Ishikawa (cell line): ENCODE measurements at regions not wholly inside any gene's neighbourhood (a gene's known extent, or its start where the extent isn't known, plus 50 kb on each side); places are given as distances from the start of the nearest gene placed in this dataset.

Experiments
- CEBPB ChIP-seq: IDR thresholded peaks from 2 replicates; pipeline ENCODE4 v1.6.1; 2012
- CREB1 ChIP-seq: IDR thresholded peaks from 2 replicates; pipeline ENCODE4 v1.6.1; 2012; ENCODE audit warnings: low read depth
- EGR1 ChIP-seq: IDR thresholded peaks from 2 replicates; pipeline ENCODE4 v1.6.1; 2012
- EP300 ChIP-seq: IDR thresholded peaks from 2 replicates; pipeline ENCODE4 v1.6.1; 2012; ENCODE audit warnings: borderline replicate concordance
- FOXM1 ChIP-seq: IDR thresholded peaks from 2 replicates; pipeline ENCODE4 v1.6.1; 2012; ENCODE audit warnings: low read depth, borderline replicate concordance
- NFIC ChIP-seq: IDR thresholded peaks from 2 replicates; pipeline ENCODE4 v1.6.1; 2012
- RAD21 ChIP-seq: IDR thresholded peaks from 2 replicates; pipeline ENCODE4 v1.6.1; 2012; ENCODE audit warnings: low read depth
- TAF1 ChIP-seq: IDR thresholded peaks from 2 replicates; pipeline ENCODE4 v1.6.1; 2012; ENCODE audit warnings: low read depth, mild to moderate bottlenecking
- TCF12 ChIP-seq: IDR thresholded peaks from 2 replicates; pipeline ENCODE4 v1.6.1; 2012; ENCODE audit warnings: low read depth
- TEAD4 ChIP-seq: IDR thresholded peaks from 2 replicates; pipeline ENCODE4 v1.6.1; 2012
- YY1 ChIP-seq: IDR thresholded peaks from 2 replicates; pipeline ENCODE4 v1.6.1; 2012; ENCODE audit warnings: low read depth
- ZBTB7A ChIP-seq: IDR thresholded peaks from 2 replicates; pipeline ENCODE4 v1.6.1; 2012; ENCODE audit warnings: low read depth
- TF ChIP-seq, protein P1 (sequence below): IDR thresholded peaks from 2 replicates; pipeline ENCODE4 v1.6.1; 2012
- TF ChIP-seq, protein P2 (sequence below): IDR thresholded peaks from 2 replicates; pipeline ENCODE4 v1.6.1; 2012; ENCODE audit warnings: low read depth, mild to moderate bottlenecking
- TF ChIP-seq, protein P3 (sequence below): IDR thresholded peaks from 2 replicates; pipeline ENCODE4 v1.6.1; 2012

DNA sequence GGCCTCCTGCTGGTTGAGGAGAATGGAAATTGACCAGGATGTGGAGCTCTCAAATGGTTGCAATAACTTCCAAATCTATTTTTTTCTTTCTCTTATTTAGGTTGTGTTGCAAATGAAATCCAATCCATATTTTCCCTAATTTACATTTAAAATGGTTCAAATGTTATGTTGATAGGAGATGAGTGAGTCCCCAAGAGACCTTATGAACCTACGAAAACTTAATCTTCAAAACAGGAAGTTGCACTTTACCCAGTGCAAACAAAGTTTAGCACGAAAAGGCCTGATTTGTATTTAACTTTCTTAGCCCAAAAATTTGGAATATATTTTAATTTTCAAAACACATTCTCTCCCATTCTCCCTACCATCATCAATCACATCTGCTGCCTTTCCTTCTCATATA lies 59.3 kb upstream of the NDP start:
- no peak for TF ChIP-seq CEBPB
- no peak for TF ChIP-seq NFIC
- TF ChIP-seq TEAD4: no peak
- TF ChIP-seq EGR1: no peak
- TF ChIP-seq, protein P1, sequence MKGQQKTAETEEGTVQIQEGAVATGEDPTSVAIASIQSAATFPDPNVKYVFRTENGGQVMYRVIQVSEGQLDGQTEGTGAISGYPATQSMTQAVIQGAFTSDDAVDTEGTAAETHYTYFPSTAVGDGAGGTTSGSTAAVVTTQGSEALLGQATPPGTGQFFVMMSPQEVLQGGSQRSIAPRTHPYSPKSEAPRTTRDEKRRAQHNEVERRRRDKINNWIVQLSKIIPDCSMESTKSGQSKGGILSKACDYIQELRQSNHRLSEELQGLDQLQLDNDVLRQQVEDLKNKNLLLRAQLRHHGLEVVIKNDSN: no peak
- TF ChIP-seq FOXM1: no peak
- TF ChIP-seq, protein P2, sequence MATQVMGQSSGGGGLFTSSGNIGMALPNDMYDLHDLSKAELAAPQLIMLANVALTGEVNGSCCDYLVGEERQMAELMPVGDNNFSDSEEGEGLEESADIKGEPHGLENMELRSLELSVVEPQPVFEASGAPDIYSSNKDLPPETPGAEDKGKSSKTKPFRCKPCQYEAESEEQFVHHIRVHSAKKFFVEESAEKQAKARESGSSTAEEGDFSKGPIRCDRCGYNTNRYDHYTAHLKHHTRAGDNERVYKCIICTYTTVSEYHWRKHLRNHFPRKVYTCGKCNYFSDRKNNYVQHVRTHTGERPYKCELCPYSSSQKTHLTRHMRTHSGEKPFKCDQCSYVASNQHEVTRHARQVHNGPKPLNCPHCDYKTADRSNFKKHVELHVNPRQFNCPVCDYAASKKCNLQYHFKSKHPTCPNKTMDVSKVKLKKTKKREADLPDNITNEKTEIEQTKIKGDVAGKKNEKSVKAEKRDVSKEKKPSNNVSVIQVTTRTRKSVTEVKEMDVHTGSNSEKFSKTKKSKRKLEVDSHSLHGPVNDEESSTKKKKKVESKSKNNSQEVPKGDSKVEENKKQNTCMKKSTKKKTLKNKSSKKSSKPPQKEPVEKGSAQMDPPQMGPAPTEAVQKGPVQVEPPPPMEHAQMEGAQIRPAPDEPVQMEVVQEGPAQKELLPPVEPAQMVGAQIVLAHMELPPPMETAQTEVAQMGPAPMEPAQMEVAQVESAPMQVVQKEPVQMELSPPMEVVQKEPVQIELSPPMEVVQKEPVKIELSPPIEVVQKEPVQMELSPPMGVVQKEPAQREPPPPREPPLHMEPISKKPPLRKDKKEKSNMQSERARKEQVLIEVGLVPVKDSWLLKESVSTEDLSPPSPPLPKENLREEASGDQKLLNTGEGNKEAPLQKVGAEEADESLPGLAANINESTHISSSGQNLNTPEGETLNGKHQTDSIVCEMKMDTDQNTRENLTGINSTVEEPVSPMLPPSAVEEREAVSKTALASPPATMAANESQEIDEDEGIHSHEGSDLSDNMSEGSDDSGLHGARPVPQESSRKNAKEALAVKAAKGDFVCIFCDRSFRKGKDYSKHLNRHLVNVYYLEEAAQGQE: no peak
- no peak for TF ChIP-seq CREB1
- no peak for TF ChIP-seq TAF1
- TF ChIP-seq ZBTB7A: no peak
- TF ChIP-seq, protein P3, sequence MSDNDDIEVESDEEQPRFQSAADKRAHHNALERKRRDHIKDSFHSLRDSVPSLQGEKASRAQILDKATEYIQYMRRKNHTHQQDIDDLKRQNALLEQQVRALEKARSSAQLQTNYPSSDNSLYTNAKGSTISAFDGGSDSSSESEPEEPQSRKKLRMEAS: no peak

DNA sequence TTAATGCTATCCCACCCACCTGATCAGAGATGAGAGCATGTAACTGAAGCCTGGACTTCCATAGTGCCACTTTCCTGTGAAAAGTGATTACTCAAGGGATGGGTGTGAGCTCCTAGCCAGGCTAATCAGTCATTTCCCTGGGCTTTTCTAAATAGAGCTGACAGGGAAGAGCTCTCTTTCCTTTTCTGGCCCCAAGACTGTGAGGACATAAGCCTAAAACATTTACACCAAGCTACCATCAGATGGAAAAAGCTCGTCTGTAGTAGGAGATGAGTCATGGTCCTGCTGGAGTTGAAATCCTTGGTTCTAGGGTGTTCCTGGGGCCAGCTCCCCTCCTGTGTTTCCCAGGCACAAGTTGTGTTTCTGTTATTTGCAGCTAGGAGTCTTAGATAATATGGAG lies 52.4 kb upstream of the NDP start:
- TF ChIP-seq NFIC: no peak
- no peak for TF ChIP-seq RAD21
- TF ChIP-seq TAF1: no peak
- no peak for TF ChIP-seq CREB1
- no peak for TF ChIP-seq YY1
- TF ChIP-seq CEBPB: no peak
- TF ChIP-seq EP300: no peak
- no peak for TF ChIP-seq FOXM1
- no peak for TF ChIP-seq EGR1
- no peak for TF ChIP-seq TEAD4
- TF ChIP-seq, protein P2: no peak
- TF ChIP-seq TCF12: no peak
- TF ChIP-seq, protein P1: no peak
- TF ChIP-seq ZBTB7A: no peak
- TF ChIP-seq, protein P3: no peak
